ENCODE measurements at regions not wholly inside any gene's neighbourhood (a gene's known extent, or its start where the extent isn't known, plus 50 kb on each side); places are given as distances from the start of the nearest gene placed in this dataset.
A peak's percentile ranks its signal among the peaks of the same experiment; 100 is the strongest.

DNA sequence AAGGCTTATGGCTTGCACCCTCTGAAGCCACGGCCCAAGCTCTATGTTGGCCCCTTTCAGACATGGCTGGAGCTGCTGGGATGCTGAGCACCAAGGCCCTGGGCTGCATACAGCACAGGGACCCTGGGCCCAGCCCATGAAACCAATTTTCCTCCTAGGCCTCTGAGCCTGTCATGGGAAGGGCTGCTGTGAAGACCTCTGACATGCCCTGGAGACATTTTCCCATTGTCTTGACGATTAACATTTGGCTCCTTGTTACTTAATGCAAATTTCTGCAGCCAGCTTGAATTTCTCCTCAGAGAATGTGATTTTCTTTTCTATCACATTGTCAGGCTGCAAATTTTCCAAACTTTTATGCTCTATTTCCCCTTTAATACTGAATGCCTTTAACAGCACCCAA is 844.7 kb downstream of the PCDH18 start:
- Histone ChIP-seq H3K4me2 (no peak overlapping the region), H3K27ac (no peak overlapping the region), H3K9ac (no peak overlapping the region), H4K20me1 (ENCODE audit: low read depth) (no peaks in the 10 kb centered on the region), H3K4me1 (peaks cover 6% of the 10 kb centered on the region), H3K79me2 (ENCODE audit: low read depth) (no peaks in the 10 kb centered on the region), H3K27me3 (no peaks in the 10 kb centered on the region), H2AFZ (replicated peaks) (peak overlapping the region; percentile 12), H3K4me3 (no peak overlapping the region), H3F3A (ENCODE audit: low read depth) (no peaks in the 10 kb centered on the region), H3K36me3 (no peaks in the 10 kb centered on the region), H3K9me3 (ENCODE audit: low read depth) (no peaks in the 10 kb centered on the region)
- Mint-ChIP-seq H3K4me1 (peaks cover 4% of the 10 kb centered on the region), H3K27me3 (ENCODE audit: insufficient read depth, low read depth) (peaks cover 3% of the 10 kb centered on the region), H3K9me3 (no peaks in the 10 kb centered on the region), H3K36me3 (no peaks in the 10 kb centered on the region), H3K27ac (no peak overlapping the region), H3K4me3 (no peak overlapping the region)
- TF ChIP-seq EZH2 (IDR thresholded peaks at IDR 0.05) (no peak), EZH2phosphoT487 (IDR thresholded peaks at IDR 0.05) (no peak)
- TF ChIP-seq, protein P1, sequence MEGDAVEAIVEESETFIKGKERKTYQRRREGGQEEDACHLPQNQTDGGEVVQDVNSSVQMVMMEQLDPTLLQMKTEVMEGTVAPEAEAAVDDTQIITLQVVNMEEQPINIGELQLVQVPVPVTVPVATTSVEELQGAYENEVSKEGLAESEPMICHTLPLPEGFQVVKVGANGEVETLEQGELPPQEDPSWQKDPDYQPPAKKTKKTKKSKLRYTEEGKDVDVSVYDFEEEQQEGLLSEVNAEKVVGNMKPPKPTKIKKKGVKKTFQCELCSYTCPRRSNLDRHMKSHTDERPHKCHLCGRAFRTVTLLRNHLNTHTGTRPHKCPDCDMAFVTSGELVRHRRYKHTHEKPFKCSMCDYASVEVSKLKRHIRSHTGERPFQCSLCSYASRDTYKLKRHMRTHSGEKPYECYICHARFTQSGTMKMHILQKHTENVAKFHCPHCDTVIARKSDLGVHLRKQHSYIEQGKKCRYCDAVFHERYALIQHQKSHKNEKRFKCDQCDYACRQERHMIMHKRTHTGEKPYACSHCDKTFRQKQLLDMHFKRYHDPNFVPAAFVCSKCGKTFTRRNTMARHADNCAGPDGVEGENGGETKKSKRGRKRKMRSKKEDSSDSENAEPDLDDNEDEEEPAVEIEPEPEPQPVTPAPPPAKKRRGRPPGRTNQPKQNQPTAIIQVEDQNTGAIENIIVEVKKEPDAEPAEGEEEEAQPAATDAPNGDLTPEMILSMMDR (IDR thresholded peaks at IDR 0.05) = no peak
- DNase-seq (ENCODE audit: low spot score) = no peak

DNA sequence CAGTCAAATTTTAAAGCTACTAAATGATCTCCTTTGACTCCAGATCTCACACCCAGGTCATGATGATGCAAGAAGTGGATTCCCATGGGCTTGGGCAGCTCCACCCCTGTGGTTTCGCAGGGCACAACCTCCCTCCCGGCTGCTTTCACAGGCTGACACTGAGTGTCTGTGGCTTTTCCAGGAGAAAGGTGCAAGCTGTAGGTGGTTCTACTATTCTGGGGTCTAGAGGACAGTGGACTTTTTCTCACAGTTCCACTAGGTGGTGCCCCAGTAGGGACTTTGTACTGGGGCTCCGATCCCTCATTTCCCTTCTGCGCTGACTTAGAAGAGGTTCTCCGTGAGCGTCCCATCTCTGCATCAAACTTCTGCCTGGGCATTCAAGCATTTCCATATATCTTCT is 845.2 kb downstream of the PCDH18 start:
- peak; percentile 16 for DNase-seq (ENCODE audit: low spot score)
- Histone ChIP-seq H3K4me2 (no peak overlapping the region), H2AFZ (replicated peaks) (no peak overlapping the region), H3K4me1 (peaks cover 6% of the 10 kb centered on the region), H3K79me2 (ENCODE audit: low read depth) (no peaks in the 10 kb centered on the region), H3K4me3 (no peak overlapping the region), H3K36me3 (no peaks in the 10 kb centered on the region), H3K27me3 (no peaks in the 10 kb centered on the region), H3F3A (ENCODE audit: low read depth) (no peaks in the 10 kb centered on the region), H3K9ac (no peak overlapping the region), H4K20me1 (ENCODE audit: low read depth) (no peaks in the 10 kb centered on the region), H3K27ac (no peak overlapping the region), H3K9me3 (ENCODE audit: low read depth) (no peaks in the 10 kb centered on the region)
- TF ChIP-seq EZH2 (IDR thresholded peaks at IDR 0.05) = no peak
- TF ChIP-seq, protein P1 (IDR thresholded peaks at IDR 0.05) = peak; percentile 32
- H3K27ac Mint-ChIP-seq = no peak overlapping the region
- peaks cover 3% of the 10 kb centered on the region for H3K27me3 Mint-ChIP-seq (ENCODE audit: insufficient read depth, low read depth)
- H3K4me1 Mint-ChIP-seq = peaks cover 4% of the 10 kb centered on the region
- H3K4me3 Mint-ChIP-seq = no peak overlapping the region
- H3K9me3 Mint-ChIP-seq = no peaks in the 10 kb centered on the region
- no peaks in the 10 kb centered on the region for H3K36me3 Mint-ChIP-seq

DNA sequence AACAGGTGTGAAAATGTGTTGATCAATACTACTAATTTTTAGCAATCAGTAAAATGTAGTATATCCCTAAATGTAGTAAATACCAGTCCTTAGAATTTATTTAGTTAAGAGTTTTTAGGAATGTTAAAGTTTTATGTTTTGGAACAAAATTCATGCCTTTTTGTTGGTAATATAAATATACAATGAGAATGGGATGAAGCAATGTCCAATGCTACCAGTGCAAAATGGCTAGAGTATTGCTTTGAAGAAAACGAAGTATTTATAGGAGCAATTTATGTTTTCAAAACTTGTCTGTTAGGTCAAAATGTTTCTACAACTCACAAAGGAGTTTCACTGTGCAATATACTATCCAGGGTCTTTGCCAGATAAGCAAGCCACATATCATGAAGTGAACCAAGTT is 851.5 kb downstream of the PCDH18 start:
- H3K9me3 ChIP-seq (ENCODE audit: low read depth) = no peaks in the 10 kb centered on the region
- no peaks in the 10 kb centered on the region for H3K27me3 ChIP-seq
- H3F3A ChIP-seq (ENCODE audit: low read depth) = no peaks in the 10 kb centered on the region
- Mint-ChIP-seq H3K4me1 (peaks cover 4% of the 10 kb centered on the region), H3K27ac (no peak overlapping the region), H3K36me3 (no peaks in the 10 kb centered on the region), H3K4me3 (no peak overlapping the region), H3K27me3 (ENCODE audit: insufficient read depth, low read depth) (no peaks in the 10 kb centered on the region), H3K9me3 (no peaks in the 10 kb centered on the region)
- no peaks in the 10 kb centered on the region for H3K79me2 ChIP-seq (ENCODE audit: low read depth)
- H3K27ac ChIP-seq = no peak overlapping the region
- H3K36me3 ChIP-seq = no peaks in the 10 kb centered on the region
- no peaks in the 10 kb centered on the region for H4K20me1 ChIP-seq (ENCODE audit: low read depth)
- DNase-seq (ENCODE audit: low spot score) = no peak
- no peak overlapping the region for H2AFZ ChIP-seq (replicated peaks)
- no peak overlapping the region for H3K4me2 ChIP-seq
- TF ChIP-seq EZH2phosphoT487 (IDR thresholded peaks at IDR 0.05) (no peak), EZH2 (IDR thresholded peaks at IDR 0.05) (no peak)
- TF ChIP-seq, protein P1 (IDR thresholded peaks at IDR 0.05) = no peak
- no peak overlapping the region for H3K9ac ChIP-seq
- H3K4me1 ChIP-seq = peaks cover 6% of the 10 kb centered on the region
- H3K4me3 ChIP-seq = no peak overlapping the region

DNA sequence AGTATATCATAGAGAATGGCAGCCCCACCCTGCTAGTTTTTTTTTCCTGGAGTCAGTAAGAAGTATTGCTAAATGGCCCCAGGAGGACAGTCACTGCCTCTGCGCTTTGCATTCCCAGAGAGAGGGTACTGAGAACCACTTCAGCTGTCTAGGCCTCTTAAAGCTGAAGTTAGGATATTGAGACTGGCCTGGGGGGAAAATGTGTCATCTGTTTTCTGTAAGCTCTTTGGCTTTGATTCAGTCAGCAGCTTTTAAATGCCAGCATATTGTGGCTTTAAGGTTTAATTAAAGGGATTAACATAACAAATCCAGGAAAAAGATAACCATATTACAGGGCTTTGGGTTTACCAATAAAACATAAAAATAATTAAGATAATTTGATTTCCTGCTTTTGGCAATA is 852.0 kb downstream of the PCDH18 start:
- TF ChIP-seq EZH2phosphoT487 (IDR thresholded peaks at IDR 0.05) = no peak
- TF ChIP-seq, protein P1 (IDR thresholded peaks at IDR 0.05) = no peak
- TF ChIP-seq EZH2 (IDR thresholded peaks at IDR 0.05) = no peak
- Mint-ChIP-seq H3K9me3 (no peaks in the 10 kb centered on the region), H3K36me3 (no peaks in the 10 kb centered on the region), H3K4me3 (no peak overlapping the region), H3K27me3 (ENCODE audit: insufficient read depth, low read depth) (no peaks in the 10 kb centered on the region), H3K4me1 (peaks cover 4% of the 10 kb centered on the region), H3K27ac (no peak overlapping the region)
- Histone ChIP-seq H3F3A (ENCODE audit: low read depth) (no peaks in the 10 kb centered on the region), H3K9me3 (ENCODE audit: low read depth) (no peaks in the 10 kb centered on the region), H3K36me3 (no peaks in the 10 kb centered on the region), H3K27me3 (no peaks in the 10 kb centered on the region), H3K4me3 (no peak overlapping the region), H3K79me2 (ENCODE audit: low read depth) (no peaks in the 10 kb centered on the region), H2AFZ (replicated peaks) (no peak overlapping the region), H3K4me2 (no peak overlapping the region), H3K4me1 (peaks cover 6% of the 10 kb centered on the region), H3K27ac (no peak overlapping the region), H3K9ac (no peak overlapping the region), H4K20me1 (ENCODE audit: low read depth) (no peaks in the 10 kb centered on the region)
- DNase-seq (ENCODE audit: low spot score) = peak; percentile 6
